ENCODE measurements at regions not wholly inside any gene's neighbourhood (a gene's known extent, or its start where the extent isn't known, plus 50 kb on each side); places are given as distances from the start of the nearest gene placed in this dataset.

GRCh38 chr9:88773627-88774244 is 217.5 kb upstream of the S1PR3 start:
- TF ChIP-seq POLR2A (IDR thresholded peaks at IDR 0.05) (no peak), CTCF (IDR thresholded peaks at IDR 0.05) (no peak)

Data from ovary (tissue), 3 donors.